Spleen (tissue), 7 donors: ENCODE measurements at regions not wholly inside any gene's neighbourhood (a gene's known extent, or its start where the extent isn't known, plus 50 kb on each side); places are given as distances from the start of the nearest gene placed in this dataset.

Experiments used
- CTCF ChIP-seq, 11 experiments: fragments of 200-600 bp in 7 of 11; fragments of 450-650 bp in 4 of 11; sonication (generic) in 4 of 11; IDR thresholded peaks in 8 of 11; conservative IDR thresholded peaks in 3 of 11; 1 replicate in 7 of 11; 2 replicates in 4 of 11; pipeline versions ENCODE4 v1.4.0 to v1.8.0; 2016 to 2021; ENCODE audit warnings: antibody characterized with exemption in 11 of 11, inconsistent platforms in 4 of 11, mild to moderate bottlenecking in 1 of 11
- POLR2A ChIP-seq, 3 donors: fragments of 450-650 bp; IDR thresholded peaks; one replicate each; pipeline ENCODE4 v1.5.1; 2017; ENCODE audit warnings: antibody characterized with exemption in 3 of 3, mild to moderate bottlenecking in 1 of 3
- POLR2AphosphoS5 ChIP-seq, 3 donors: sonication (generic); formaldehyde crosslinking; IDR thresholded peaks; one replicate each; pipeline ENCODE4 v1.5.1; 2017; ENCODE audit warnings: antibody characterized with exemption in 3 of 3
- donor health status: DM: no; HTN: no; CAD: no; lungs with moderate emphysema.
- donor health status: DM: no; HTN: no; CAD: no.
- donor health status: DM: no; HTN: no; CAD: no.

DNA sequence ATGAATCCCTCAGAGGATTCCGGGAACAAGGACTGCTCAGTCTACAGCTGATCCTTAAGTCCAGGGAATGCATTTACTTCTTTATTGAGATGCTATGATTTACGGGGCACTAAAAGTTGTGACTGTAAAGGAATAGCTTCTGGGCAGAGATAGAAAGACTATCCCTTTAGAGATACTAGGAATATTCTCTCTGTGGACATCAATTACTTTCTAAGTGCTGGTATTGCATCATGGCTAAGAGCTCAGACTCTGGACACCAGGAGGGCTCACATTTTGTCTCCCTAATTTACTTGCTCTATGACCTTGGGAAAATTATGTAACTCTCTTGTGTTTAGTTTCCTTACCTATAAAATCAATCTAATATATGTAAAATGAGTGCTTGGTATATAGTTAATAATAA is 131.4 kb downstream of the AKAIN1 start:
- TF ChIP-seq POLR2AphosphoS5 (IDR thresholded peaks at IDR 0.05), result no peak
- no peak for TF ChIP-seq POLR2A (IDR thresholded peaks at IDR 0.05)
- no peak for TF ChIP-seq CTCF (IDR thresholded peaks at IDR 0.05 in 8 of 11, conservative IDR thresholded peaks at IDR 0.05 in 3 of 11)
